Gastrocnemius medialis (tissue), 4 donors: ENCODE measurements at regions not wholly inside any gene's neighbourhood (a gene's known extent, or its start where the extent isn't known, plus 50 kb on each side); places are given as distances from the start of the nearest gene placed in this dataset.

Source experiments
- POLR2A ChIP-seq, 2 donors: fragments of 450-650 bp; IDR thresholded peaks; one replicate each; pipeline ENCODE4 v1.6.1; 2017; ENCODE audit warnings: antibody characterized with exemption in 2 of 2, mild to moderate bottlenecking in 2 of 2, moderate library complexity in 2 of 2
- TF ChIP-seq, protein P1 (sequence below), 5 experiments: fragments of 450-650 bp in 3 of 5; fragments of 200-600 bp in 2 of 5; sonication (generic) in 2 of 5; IDR thresholded peaks in 4 of 5; conservative IDR thresholded peaks in 1 of 5; 1 replicate in 4 of 5; 2 replicates in 1 of 5; pipeline ENCODE4 v1.5.1; 2016 to 2019; ENCODE audit warnings: antibody characterized with exemption in 5 of 5, mild to moderate bottlenecking in 3 of 5, moderate library complexity in 3 of 5

DNA sequence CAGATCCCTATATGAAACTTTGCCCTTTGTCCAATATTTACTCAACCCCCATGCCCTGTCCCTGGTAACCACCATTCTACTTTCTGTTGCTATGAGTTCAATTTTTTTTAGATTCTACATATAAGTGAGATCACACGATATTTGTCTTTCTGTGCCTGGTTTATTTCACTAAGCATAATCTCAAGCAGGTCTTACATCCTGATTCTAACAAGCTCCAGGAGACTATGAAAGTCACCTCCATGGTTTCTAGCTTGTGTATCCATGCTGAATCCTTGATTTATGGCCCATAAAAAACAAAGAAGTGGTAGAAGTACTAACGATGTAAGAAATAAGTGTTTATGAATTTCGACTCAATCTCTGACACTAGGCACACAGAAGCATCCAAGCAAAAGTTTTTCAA is 68.0 kb downstream of the OR5AK2 start:
- TF ChIP-seq, protein P1, sequence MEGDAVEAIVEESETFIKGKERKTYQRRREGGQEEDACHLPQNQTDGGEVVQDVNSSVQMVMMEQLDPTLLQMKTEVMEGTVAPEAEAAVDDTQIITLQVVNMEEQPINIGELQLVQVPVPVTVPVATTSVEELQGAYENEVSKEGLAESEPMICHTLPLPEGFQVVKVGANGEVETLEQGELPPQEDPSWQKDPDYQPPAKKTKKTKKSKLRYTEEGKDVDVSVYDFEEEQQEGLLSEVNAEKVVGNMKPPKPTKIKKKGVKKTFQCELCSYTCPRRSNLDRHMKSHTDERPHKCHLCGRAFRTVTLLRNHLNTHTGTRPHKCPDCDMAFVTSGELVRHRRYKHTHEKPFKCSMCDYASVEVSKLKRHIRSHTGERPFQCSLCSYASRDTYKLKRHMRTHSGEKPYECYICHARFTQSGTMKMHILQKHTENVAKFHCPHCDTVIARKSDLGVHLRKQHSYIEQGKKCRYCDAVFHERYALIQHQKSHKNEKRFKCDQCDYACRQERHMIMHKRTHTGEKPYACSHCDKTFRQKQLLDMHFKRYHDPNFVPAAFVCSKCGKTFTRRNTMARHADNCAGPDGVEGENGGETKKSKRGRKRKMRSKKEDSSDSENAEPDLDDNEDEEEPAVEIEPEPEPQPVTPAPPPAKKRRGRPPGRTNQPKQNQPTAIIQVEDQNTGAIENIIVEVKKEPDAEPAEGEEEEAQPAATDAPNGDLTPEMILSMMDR (IDR thresholded peaks at IDR 0.05 in 4 of 5, conservative IDR thresholded peaks at IDR 0.05 in 1 of 5): no peak
- TF ChIP-seq POLR2A (IDR thresholded peaks at IDR 0.05): no peak
